Psoas muscle (tissue), 7 donors: ENCODE measurements at regions not wholly inside any gene's neighbourhood (a gene's known extent, or its start where the extent isn't known, plus 50 kb on each side); places are given as distances from the start of the nearest gene placed in this dataset.

Source experiments
- ATAC-seq, 4 donors: fragments of 200-7000 bp; cut with Tn5 transposase; one replicate each; pipeline ENCODE4 v1.9.1; 2020; ENCODE audit warnings: moderate library complexity in 3 of 4, mild to moderate bottlenecking in 2 of 4
- DNase-seq, 2 donors: peaks; one replicate each; pipeline ENCODE4 v3.0.0-alpha.2; 2020
- H3K27ac ChIP-seq: fragments of 200-600 bp; one replicate; pipeline ENCODE4 v1.8.0; 2022
- H3K27me3 ChIP-seq, 3 donors: fragments of 200-600 bp in 1 of 3; one replicate each; pipeline versions ENCODE4 v1.6.1 to v1.8.0; 2013 to 2022; ENCODE audit warnings: low read length in 2 of 3, mild to moderate bottlenecking in 2 of 3, moderate library complexity in 1 of 3; ENCODE audit not compliant: insufficient read depth in 3 of 3
- H3K36me3 ChIP-seq, 2 donors: fragments of 200-600 bp in 1 of 2; one replicate each; pipeline versions ENCODE4 v1.6.1 to v1.8.0; 2013 to 2022; ENCODE audit warnings: low read depth in 1 of 2, mild to moderate bottlenecking in 1 of 2, moderate library complexity in 1 of 2; ENCODE audit not compliant: insufficient read depth in 1 of 2
- H3K4me1 ChIP-seq: fragments of 200-600 bp; one replicate; pipeline ENCODE4 v1.8.0; 2022
- H3K4me3 ChIP-seq: fragments of 200-600 bp; one replicate; pipeline ENCODE4 v1.8.0; 2022; ENCODE audit warnings: mild to moderate bottlenecking
- H3K9me3 ChIP-seq: fragments of 200-600 bp; one replicate; pipeline ENCODE4 v1.8.0; 2022
- CTCF ChIP-seq: fragments of 200-600 bp; IDR thresholded peaks from one replicate; pipeline ENCODE4 v1.8.0; 2022; ENCODE audit warnings: antibody characterized with exemption
- whole genome bisulfite sequencing, 3 donors: extraction: QIAGEN DNeasy Blood & Tissue Kit; methylation state at CpG; one replicate each; pipeline versions ENCODE4 v1.1.6 to v1.1.7; 2013; 5-methylcytosine and 5-hydroxymethylcytosine counted together
- intact Hi-C, 2 donors: fragments of 100-400 bp; cut with DNase I; formaldehyde crosslinking; loops; one replicate each; pipeline versions ENCODE4 v1.11.0 to v1.14.2; 2022
- donor health status: healthy with polysubstance abuse.
- donor health status: DM: no; HTN: no; CAD: no; lungs with moderate emphysema.
- donor health status: Bipolar disorder and iron deficiency.
- donor health status: healthy.
- donor health status: DM: yes; HTN: yes; CAD: no.
- donor health status: DM: no; HTN: no; CAD: no.
- donor health status: DM: yes; HTN: yes; CAD: no.

- H3K4me1 ChIP-seq, result no peaks in the 10 kb centered on the region
- WGBS, 3 donors, result 50 to 70% (median 56%) methylated on average over 7 of the region's 7 CpGs
- H3K27me3 ChIP-seq, result peaks cover 0 to 56% (median 8%) of the 10 kb centered on the region in 3 donors
- no peak for ATAC-seq
- H3K27ac ChIP-seq, result no peak overlapping the region
- no peak overlapping the region for H3K4me3 ChIP-seq
- TF ChIP-seq CTCF, result no peak
- intact Hi-C loops, result no loop called here
- no peaks in the 10 kb centered on the region for H3K9me3 ChIP-seq
- DNase-seq, result no peak
- no peaks in the 10 kb centered on the region for H3K36me3 ChIP-seq
These were observed 245.7 kb downstream of the ENGASE start for GRCh38 chr17:79320331-79320730.

GRCh38 chr17:79317916-79318315 is 243.3 kb downstream of the ENGASE start:
- peaks cover 0 to 64% (median 13%) of the 10 kb centered on the region in 3 donors for H3K27me3 ChIP-seq
- H3K4me3 ChIP-seq, result no peak overlapping the region
- no peak for ATAC-seq
- H3K36me3 ChIP-seq, result no peaks in the 10 kb centered on the region
- TF ChIP-seq CTCF, result no peak
- no peak overlapping the region for H3K27ac ChIP-seq
- no peak for DNase-seq
- no peaks in the 10 kb centered on the region for H3K4me1 ChIP-seq
- H3K9me3 ChIP-seq, result no peaks in the 10 kb centered on the region
- WGBS, 3 donors, result 69 to 74% (median 71%) methylated on average over 5 of the region's 5 CpGs
- intact Hi-C loops, result no loop called here

GRCh38 chr17:79316805-79317204 is 242.2 kb downstream of the ENGASE start:
- intact Hi-C loops, result no loop called here
- 58 to 70% (median 59%) methylated on average over 6 of the region's 6 CpGs for WGBS, 3 donors

GRCh38 chr17:79315358-79316105 is 240.9 kb downstream of the ENGASE start:
- ATAC-seq (no peak), DNase-seq (no peak)
- Histone ChIP-seq H3K4me1 (no peaks in the 10 kb centered on the region), H3K9me3 (no peaks in the 10 kb centered on the region), H3K27me3 (peaks cover 0 to 75% (median 10%) of the 10 kb centered on the region in 3 donors), H3K36me3 (no peaks in the 10 kb centered on the region), H3K27ac (no peak overlapping the region), H3K4me3 (no peak overlapping the region)
- intact Hi-C loops, result no loop called here
- 9 to 14% (median 12%) methylated on average over 30 of the region's 30 CpGs for WGBS, 3 donors
- TF ChIP-seq CTCF, result no peak

More at GRCh38 chr17:79316805-79317204, 242.2 kb downstream of the ENGASE start:
- no peak for ATAC-seq
- no peak for TF ChIP-seq CTCF
- Histone ChIP-seq H3K4me1 (no peaks in the 10 kb centered on the region), H3K27me3 (peaks cover 0 to 69% (median 13%) of the 10 kb centered on the region in 3 donors), H3K4me3 (no peak overlapping the region), H3K9me3 (no peaks in the 10 kb centered on the region), H3K27ac (no peak overlapping the region), H3K36me3 (no peaks in the 10 kb centered on the region)
- DNase-seq, result no peak
